Neutrophil (primary cell): ENCODE measurements at regions not wholly inside any gene's neighbourhood (a gene's known extent, or its start where the extent isn't known, plus 50 kb on each side); places are given as distances from the start of the nearest gene placed in this dataset.

Experiments used
- H3K27ac ChIP-seq: fragments of 200-600 bp; sonication (generic); 2 replicates; pipeline ENCODE4 v1.5.1; 2016; ENCODE audit warnings: mild to moderate bottlenecking, moderate library complexity
- H3K27me3 ChIP-seq: fragments of 200-600 bp; sonication (generic); 2 replicates; pipeline ENCODE4 v1.6.0; 2016; ENCODE audit warnings: mild to moderate bottlenecking
- H3K36me3 ChIP-seq: fragments of 200-600 bp; sonication (generic); 2 replicates; pipeline ENCODE4 v1.5.1; 2017
- H3K4me1 ChIP-seq, 2 experiments: fragments of 200-600 bp in 1 of 2; sonication (generic) in 1 of 2; 1 replicate in 1 of 2; 2 replicates in 1 of 2; pipeline versions ENCODE4 v1.5.1 to v1.6.1; 2013 to 2016; ENCODE audit warnings: low read depth in 1 of 2, low read length in 1 of 2, mild to moderate bottlenecking in 1 of 2, moderate library complexity in 1 of 2; ENCODE audit not compliant: control insufficient read depth in 1 of 2, insufficient read depth in 1 of 2
- H3K4me3 ChIP-seq, 2 experiments: fragments of 200-600 bp in 1 of 2; sonication (generic) in 1 of 2; 1 replicate in 1 of 2; 2 replicates in 1 of 2; pipeline ENCODE4 v1.5.1; 2013 to 2016; ENCODE audit warnings: low read depth in 1 of 2, low read length in 1 of 2, mild to moderate bottlenecking in 1 of 2, moderate library complexity in 1 of 2
- H3K9me3 ChIP-seq: fragments of 200-600 bp; sonication (generic); 2 replicates; pipeline ENCODE4 v1.5.1; 2016
- TF ChIP-seq, protein P1 (sequence below): fragments of 200-600 bp; sonication (generic); IDR thresholded peaks from 2 replicates; pipeline ENCODE4 v1.5.1; 2016; ENCODE audit warnings: antibody characterized with exemption

DNA sequence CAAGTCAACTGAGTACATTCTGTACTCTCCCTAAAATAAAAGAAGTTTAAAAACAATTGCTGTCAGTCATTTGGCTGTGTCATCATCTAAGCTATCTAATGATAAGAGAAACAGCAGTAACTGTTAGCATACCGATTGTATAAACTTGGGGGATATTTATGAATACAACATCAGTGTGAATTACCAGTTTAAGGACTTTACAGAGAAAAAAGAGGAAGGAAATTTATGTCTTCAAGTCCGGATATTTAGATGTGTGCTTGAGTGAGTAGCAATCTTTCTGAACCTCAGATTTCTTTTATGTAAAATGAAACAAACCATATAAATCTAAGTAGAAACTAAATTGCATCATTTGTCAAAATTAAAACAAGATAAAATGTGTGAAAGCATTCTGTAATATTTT, 1557.0 kb downstream of the MRPL39 start:
- TF ChIP-seq, protein P1, sequence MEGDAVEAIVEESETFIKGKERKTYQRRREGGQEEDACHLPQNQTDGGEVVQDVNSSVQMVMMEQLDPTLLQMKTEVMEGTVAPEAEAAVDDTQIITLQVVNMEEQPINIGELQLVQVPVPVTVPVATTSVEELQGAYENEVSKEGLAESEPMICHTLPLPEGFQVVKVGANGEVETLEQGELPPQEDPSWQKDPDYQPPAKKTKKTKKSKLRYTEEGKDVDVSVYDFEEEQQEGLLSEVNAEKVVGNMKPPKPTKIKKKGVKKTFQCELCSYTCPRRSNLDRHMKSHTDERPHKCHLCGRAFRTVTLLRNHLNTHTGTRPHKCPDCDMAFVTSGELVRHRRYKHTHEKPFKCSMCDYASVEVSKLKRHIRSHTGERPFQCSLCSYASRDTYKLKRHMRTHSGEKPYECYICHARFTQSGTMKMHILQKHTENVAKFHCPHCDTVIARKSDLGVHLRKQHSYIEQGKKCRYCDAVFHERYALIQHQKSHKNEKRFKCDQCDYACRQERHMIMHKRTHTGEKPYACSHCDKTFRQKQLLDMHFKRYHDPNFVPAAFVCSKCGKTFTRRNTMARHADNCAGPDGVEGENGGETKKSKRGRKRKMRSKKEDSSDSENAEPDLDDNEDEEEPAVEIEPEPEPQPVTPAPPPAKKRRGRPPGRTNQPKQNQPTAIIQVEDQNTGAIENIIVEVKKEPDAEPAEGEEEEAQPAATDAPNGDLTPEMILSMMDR: no peak
- H3K27ac ChIP-seq: no peak overlapping the region
- H3K4me3 ChIP-seq: no peak overlapping the region

DNA sequence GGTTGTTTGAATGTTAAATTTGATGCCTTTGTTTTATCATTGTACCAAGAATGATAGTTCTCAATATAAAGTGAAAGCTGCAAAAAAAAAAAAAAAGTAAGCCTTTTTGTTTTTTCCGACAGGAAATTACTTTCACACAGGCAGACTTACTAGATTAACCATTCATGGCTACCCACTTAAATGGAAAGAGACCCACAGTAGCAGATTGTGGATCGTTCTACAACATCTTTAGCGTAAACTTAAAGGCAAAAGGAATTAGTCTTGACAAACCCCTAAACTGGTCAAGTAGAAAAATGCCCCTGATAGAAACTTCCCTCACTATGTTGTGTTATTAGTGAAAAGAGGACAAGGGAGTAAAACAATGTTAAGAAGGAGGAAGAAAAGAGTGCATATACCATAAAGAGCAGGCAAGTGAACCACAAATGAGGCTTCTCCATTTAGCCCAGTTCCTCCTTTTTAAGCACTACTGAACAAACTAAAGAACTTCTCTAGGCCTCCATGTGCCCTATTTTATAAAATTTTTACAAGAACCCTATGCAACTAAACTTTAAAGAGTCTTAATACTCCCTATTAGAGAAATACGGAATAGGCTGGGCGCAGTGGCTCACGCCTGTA, 1560.3 kb downstream of the MRPL39 start:
- H3K36me3 ChIP-seq: no peaks in the 10 kb centered on the region
- H3K4me3 ChIP-seq: no peak overlapping the region
- H3K4me1 ChIP-seq: no peaks in the 10 kb centered on the region
- H3K27ac ChIP-seq: no peak overlapping the region
- H3K27me3 ChIP-seq: no peaks in the 10 kb centered on the region
- H3K9me3 ChIP-seq: no peaks in the 10 kb centered on the region
- TF ChIP-seq, protein P1: no peak

More for the DNA sequence above, 1557.0 kb downstream of the MRPL39 start:
- H3K27me3 ChIP-seq: no peaks in the 10 kb centered on the region
- H3K4me1 ChIP-seq: no peaks in the 10 kb centered on the region
- H3K36me3 ChIP-seq: no peaks in the 10 kb centered on the region
- H3K9me3 ChIP-seq: no peaks in the 10 kb centered on the region

DNA sequence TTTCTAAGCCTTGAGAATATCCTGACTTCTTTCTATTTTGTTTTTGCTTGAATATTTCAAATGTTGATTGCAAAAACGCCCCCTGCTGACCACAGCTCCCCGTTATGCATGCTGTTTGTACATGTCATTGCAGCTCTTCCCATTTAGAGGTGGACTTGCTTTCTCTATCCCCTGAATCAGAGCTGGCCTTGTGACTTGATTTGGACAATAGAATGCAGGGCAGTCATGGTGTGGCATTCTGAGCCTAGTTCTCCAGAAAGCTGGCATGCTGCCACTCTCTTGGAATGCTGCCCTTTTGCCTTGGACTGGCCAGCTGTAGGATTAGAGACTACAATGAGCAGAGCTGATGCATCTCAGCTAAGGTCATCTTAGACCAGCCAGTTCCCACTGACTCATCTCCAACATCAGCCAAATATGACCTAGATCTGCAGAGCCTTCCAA, 1561.5 kb downstream of the MRPL39 start:
- no peak overlapping the region for H3K27ac ChIP-seq
- no peaks in the 10 kb centered on the region for H3K4me1 ChIP-seq
- no peaks in the 10 kb centered on the region for H3K27me3 ChIP-seq
- TF ChIP-seq, protein P1: no peak
- no peaks in the 10 kb centered on the region for H3K9me3 ChIP-seq
- H3K4me3 ChIP-seq: no peak overlapping the region
- H3K36me3 ChIP-seq: no peaks in the 10 kb centered on the region

DNA sequence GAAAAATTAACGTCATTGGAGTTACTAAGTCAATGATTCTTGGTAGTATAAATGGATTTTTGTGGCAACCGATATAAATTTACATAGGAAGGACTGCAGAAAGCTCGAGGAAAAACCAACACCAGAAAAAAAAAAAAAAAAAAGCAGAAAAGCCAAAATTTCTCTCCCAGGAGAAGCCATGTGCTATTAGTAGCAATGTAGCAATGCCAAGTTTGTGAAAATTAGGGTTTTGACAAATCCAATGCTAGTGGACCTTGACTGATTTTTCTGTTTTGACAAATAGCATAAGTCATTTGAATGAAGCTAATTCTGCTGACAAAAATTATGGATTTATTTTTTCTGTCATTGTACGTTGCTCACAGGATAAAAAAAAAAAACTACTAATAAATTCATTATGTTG, 1561.9 kb downstream of the MRPL39 start:
- H3K4me3 ChIP-seq: no peak overlapping the region
- H3K4me1 ChIP-seq: no peaks in the 10 kb centered on the region
- no peaks in the 10 kb centered on the region for H3K9me3 ChIP-seq
- H3K27ac ChIP-seq: no peak overlapping the region
- TF ChIP-seq, protein P1: no peak
- H3K36me3 ChIP-seq: no peaks in the 10 kb centered on the region
- no peaks in the 10 kb centered on the region for H3K27me3 ChIP-seq

DNA sequence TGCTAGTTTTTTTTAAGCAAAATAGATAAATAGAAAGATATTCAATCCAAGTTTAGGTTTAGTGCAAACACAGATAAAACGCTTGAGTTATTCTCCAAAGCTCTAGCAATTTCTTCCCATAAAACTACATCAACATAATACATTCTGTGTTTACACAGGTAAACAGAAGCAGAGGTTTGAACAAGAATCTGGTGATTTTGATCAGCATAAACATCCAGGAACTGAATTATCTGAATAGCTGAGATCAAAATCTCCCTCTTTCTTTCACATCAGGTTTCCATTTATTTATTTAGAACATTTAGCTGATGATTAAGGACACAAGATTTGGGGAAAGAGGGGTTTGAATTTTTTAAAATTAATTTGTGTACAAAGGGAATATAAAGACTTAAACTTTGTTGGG, 1564.6 kb downstream of the MRPL39 start:
- Histone ChIP-seq H3K9me3 (no peaks in the 10 kb centered on the region), H3K27ac (no peak overlapping the region), H3K4me3 (no peak overlapping the region), H3K36me3 (no peaks in the 10 kb centered on the region), H3K4me1 (no peaks in the 10 kb centered on the region), H3K27me3 (no peaks in the 10 kb centered on the region)
- TF ChIP-seq, protein P1: no peak
